PC-9 (cell line): ENCODE measurements at regions not wholly inside any gene's neighbourhood (a gene's known extent, or its start where the extent isn't known, plus 50 kb on each side); places are given as distances from the start of the nearest gene placed in this dataset.

Experiments used
- BruUV-seq: library from RNA; stranded (reverse); fragments of 400-500 nt; replicated peaks from 2 replicates; lab custom pipeline; 2021; lab: Mats Ljungman, UMichigan
- CTCF ChIA-PET: fragments of 300-600 bp; sonication (Branson Sonifier 250); formaldehyde crosslinking; loops from one replicate; lab custom pipeline; 2022; ENCODE audit warnings: antibody characterized with exemption; lab: Charles Lee
- POLR2A ChIA-PET: fragments of 300-600 bp; sonication (Branson Sonifier 250); formaldehyde crosslinking; loops from one replicate; lab custom pipeline; 2022; ENCODE audit warnings: antibody characterized with exemption; ENCODE audit not compliant: unreplicated experiment; lab: Charles Lee
- DNase-seq, 2 experiments: peaks; one replicate each; pipeline versions ENCODE4 v3.0.0 to v3.0.0-alpha.2; 2015 to 2022; ENCODE audit warnings: mixed read lengths in 1 of 2
- H2AFZ ChIP-seq: fragments of 200-600 bp; sonication (generic); 2 replicates; pipeline ENCODE4 v1.8.1; 2017; ENCODE audit warnings: antibody characterized with exemption
- H3F3A ChIP-seq: fragments of 200-600 bp; sonication (generic); 2 replicates; pipeline ENCODE4 v1.8.1; 2017; ENCODE audit warnings: antibody characterized with exemption, mild to moderate bottlenecking, low read depth; ENCODE audit not compliant: insufficient read depth
- H3K27ac ChIP-seq: fragments of 200-600 bp; sonication (generic); 2 replicates; pipeline ENCODE4 v1.6.1; 2016; ENCODE audit warnings: mixed run types
- H3K27me3 ChIP-seq: fragments of 200-600 bp; sonication (generic); 2 replicates; pipeline ENCODE4 v1.6.1; 2016; ENCODE audit warnings: low read depth, mixed run types; ENCODE audit not compliant: insufficient read depth
- H3K36me3 ChIP-seq: fragments of 200-600 bp; sonication (generic); 2 replicates; pipeline ENCODE4 v1.6.1; 2016; ENCODE audit warnings: low read depth, mixed run types
- H3K4me1 ChIP-seq: fragments of 200-600 bp; sonication (generic); replicated peaks from 2 replicates; pipeline ENCODE4 v1.6.1; 2016; ENCODE audit warnings: mixed run types; ENCODE audit not compliant: insufficient read depth
- H3K4me2 ChIP-seq: fragments of 200-600 bp; sonication (generic); 2 replicates; pipeline ENCODE4 v1.6.1; 2017; ENCODE audit warnings: mixed run types
- H3K4me3 ChIP-seq: fragments of 200-600 bp; sonication (generic); 2 replicates; pipeline ENCODE4 v1.6.1; 2016; ENCODE audit warnings: mixed run types
- H3K79me2 ChIP-seq: fragments of 200-600 bp; sonication (generic); 2 replicates; pipeline ENCODE4 v1.6.1; 2017; ENCODE audit warnings: low read depth, mixed run types
- H3K9me2 ChIP-seq: fragments of 200-600 bp; sonication (generic); 2 replicates; pipeline ENCODE4 v1.8.1; 2017; ENCODE audit warnings: mild to moderate bottlenecking; ENCODE audit not compliant: insufficient read depth
- H3K9me3 ChIP-seq: fragments of 200-600 bp; sonication (generic); 2 replicates; pipeline ENCODE4 v1.8.1; 2016; ENCODE audit warnings: low read depth; ENCODE audit not compliant: insufficient read depth
- H4K20me1 ChIP-seq: fragments of 200-600 bp; sonication (generic); 2 replicates; pipeline ENCODE4 v1.8.1; 2017; ENCODE audit not compliant: insufficient read depth
- CTCF ChIP-seq: fragments of 200-600 bp; sonication (generic); conservative IDR thresholded peaks from 2 replicates; pipeline ENCODE4 v1.6.1; 2017; ENCODE audit warnings: mixed run types, antibody characterized with exemption, mild to moderate bottlenecking, moderate library complexity
- EZH2 ChIP-seq: fragments of 200-600 bp; sonication (generic); IDR thresholded peaks from 2 replicates; pipeline ENCODE4 v1.8.0; 2017; ENCODE audit warnings: antibody characterized with exemption, low read depth
- intact Hi-C: fragments of 100-400 bp; cut with micrococcal nuclease; formaldehyde crosslinking; loops from one replicate; pipeline ENCODE4 v1.10.0; 2022; ENCODE audit not compliant: unreplicated experiment

DNA sequence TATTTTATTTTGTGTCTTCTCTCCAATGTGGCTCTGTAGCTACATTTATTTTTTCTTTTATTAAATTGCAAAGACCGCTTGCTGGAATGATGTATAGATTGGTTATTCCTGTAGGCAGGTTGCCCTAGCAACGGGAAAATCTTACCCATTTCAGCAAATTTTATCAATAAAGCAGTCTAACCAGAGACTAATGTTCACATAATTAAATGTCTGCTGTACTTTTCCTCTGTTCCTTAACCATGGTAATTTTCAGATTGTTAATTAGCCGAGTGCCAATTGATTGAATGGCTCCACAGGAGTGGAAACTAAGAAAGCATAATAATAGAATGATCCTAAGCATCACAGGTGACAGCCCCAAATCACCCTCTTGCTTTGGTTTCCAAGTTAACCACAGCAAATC lies 134.8 kb downstream of the BASP1 start:
- no peak overlapping the region for H3K4me2 ChIP-seq
- intact Hi-C loops = no loop called here
- CTCF ChIA-PET = no interaction called here

GRCh38 chr5:17354265-17354664 lies 136.8 kb downstream of the BASP1 start:
- ChIA-PET CTCF (no interaction called here), POLR2A (no interaction called here)
- Histone ChIP-seq H3K4me1 (no peaks in the 10 kb centered on the region), H3K27me3 (no peaks in the 10 kb centered on the region; the same call in 1 of the 2 replicates), H3K9me3 (no peaks in the 10 kb centered on the region; the same call in 1 of the 2 replicates), H3K27ac (no peak overlapping the region), H3K36me3 (no peaks in the 10 kb centered on the region), H3K79me2 (no peaks in the 10 kb centered on the region), H3K4me2 (no peak overlapping the region), H3K4me3 (no peak overlapping the region), H2AFZ (no peak overlapping the region), H3K9me2 (0 out of 2 replicates have a peak, but pooled peaks cover 7% of the 10 kb centered on the region), H4K20me1 (no peaks in the 10 kb centered on the region), H3F3A (no peaks in the 10 kb centered on the region)
- DNase-seq = no peak
- no peak for TF ChIP-seq EZH2
- intact Hi-C loops = no loop called here
- BruUV-seq = no TSS peak

More for the DNA sequence above, 134.8 kb downstream of the BASP1 start:
- Histone ChIP-seq H3K27me3 (no peaks in the 10 kb centered on the region; the same call in 1 of the 2 replicates), H3K9me2 (0 out of 2 replicates have a peak, but pooled peaks cover 7% of the 10 kb centered on the region), H3K27ac (no peak overlapping the region), H3K4me3 (no peak overlapping the region), H3K79me2 (no peaks in the 10 kb centered on the region), H3K4me1 (no peaks in the 10 kb centered on the region), H3K9me3 (no peaks in the 10 kb centered on the region; the same call in 1 of the 2 replicates), H4K20me1 (no peaks in the 10 kb centered on the region), H2AFZ (no peak overlapping the region), H3F3A (no peaks in the 10 kb centered on the region), H3K36me3 (no peaks in the 10 kb centered on the region)
- DNase-seq = no peak
- no TSS peak for BruUV-seq
- TF ChIP-seq CTCF = no peak
- no peak for TF ChIP-seq EZH2
- POLR2A ChIA-PET = no interaction called here

- Histone ChIP-seq H3K4me2 (no peak overlapping the region), H3K9me2 (0 out of 2 replicates have a peak, but pooled peaks cover 2% of the 10 kb centered on the region), H3K79me2 (no peaks in the 10 kb centered on the region), H3K27ac (no peak overlapping the region), H3K4me3 (no peak overlapping the region), H3F3A (no peaks in the 10 kb centered on the region), H4K20me1 (no peaks in the 10 kb centered on the region), H3K4me1 (no peaks in the 10 kb centered on the region), H2AFZ (no peak overlapping the region), H3K9me3 (no peaks in the 10 kb centered on the region; the same call in 1 of the 2 replicates), H3K36me3 (no peaks in the 10 kb centered on the region), H3K27me3 (no peaks in the 10 kb centered on the region; the same call in 1 of the 2 replicates)
- TF ChIP-seq CTCF = no peak
- TF ChIP-seq EZH2 = no peak
- BruUV-seq = no TSS peak
- DNase-seq = no peak
- POLR2A ChIA-PET = no interaction called here
- CTCF ChIA-PET = no interaction called here
- intact Hi-C loops = no loop called here
Measured at GRCh38 chr5:17355586-17356346, 138.3 kb downstream of the BASP1 start.
